GM21737 (cell line): ENCODE measurements at regions not wholly inside any gene's neighbourhood (a gene's known extent, or its start where the extent isn't known, plus 50 kb on each side); places are given as distances from the start of the nearest gene placed in this dataset.

Source experiments
- ATAC-seq: cut with Tn5 transposase; IDR thresholded peaks from one replicate; pipeline ENCODE4 v1.9.1; 2021; ENCODE audit warnings: mild to moderate bottlenecking, moderate library complexity; ENCODE audit not compliant: unreplicated experiment

- no peak for ATAC-seq
These were observed 389.6 kb upstream of the CELF4 start for GRCh38 chr18:37955201-37955600.

DNA sequence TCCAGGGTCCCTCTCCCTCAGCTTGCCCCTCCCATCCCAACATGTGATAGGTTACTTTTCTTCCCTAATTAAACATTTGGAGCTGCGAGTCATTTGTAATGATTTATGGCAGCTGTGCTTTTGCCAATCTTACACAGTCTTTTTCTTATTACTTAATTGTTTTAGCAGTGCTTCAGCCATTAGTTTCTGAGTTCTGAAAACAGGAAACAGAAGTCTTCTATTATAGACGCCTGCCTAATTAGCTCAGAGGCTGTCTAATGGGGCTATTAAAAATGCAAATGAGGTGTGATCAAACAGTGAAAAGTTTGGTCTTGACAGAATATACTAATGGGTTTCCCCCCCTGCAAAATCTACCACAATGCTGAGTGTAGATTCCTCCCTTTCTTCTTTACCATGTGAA is 388.3 kb upstream of the CELF4 start:
- ATAC-seq: no peak

DNA sequence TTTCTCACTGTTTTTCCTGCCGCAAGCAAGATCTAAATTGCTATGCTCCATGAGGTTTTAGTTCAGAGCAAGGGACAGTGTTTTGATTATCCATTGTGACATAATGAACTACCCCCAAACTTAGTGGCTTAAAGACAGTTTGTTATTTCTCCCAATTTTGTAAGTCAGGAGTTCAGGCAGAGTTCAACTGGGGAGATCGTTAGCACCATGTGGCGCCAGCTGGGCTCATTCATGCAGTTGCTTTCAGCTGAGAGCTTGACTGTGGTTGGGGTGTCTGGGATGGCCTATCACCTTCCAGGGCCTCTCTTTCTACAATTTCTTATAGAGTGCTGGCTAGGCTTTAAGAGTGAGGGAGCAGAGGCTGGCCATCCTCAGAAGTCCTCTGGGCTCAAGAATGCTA is 382.9 kb upstream of the CELF4 start:
- ATAC-seq: no peak

GRCh38 chr18:37946324-37946723 is 380.7 kb upstream of the CELF4 start:
- no peak for ATAC-seq

- no peak for ATAC-seq
These were observed 379.2 kb upstream of the CELF4 start for GRCh38 chr18:37944700-37945270.

- ATAC-seq: no peak
These were observed 371.7 kb upstream of the CELF4 start for GRCh38 chr18:37937287-37937686.

DNA sequence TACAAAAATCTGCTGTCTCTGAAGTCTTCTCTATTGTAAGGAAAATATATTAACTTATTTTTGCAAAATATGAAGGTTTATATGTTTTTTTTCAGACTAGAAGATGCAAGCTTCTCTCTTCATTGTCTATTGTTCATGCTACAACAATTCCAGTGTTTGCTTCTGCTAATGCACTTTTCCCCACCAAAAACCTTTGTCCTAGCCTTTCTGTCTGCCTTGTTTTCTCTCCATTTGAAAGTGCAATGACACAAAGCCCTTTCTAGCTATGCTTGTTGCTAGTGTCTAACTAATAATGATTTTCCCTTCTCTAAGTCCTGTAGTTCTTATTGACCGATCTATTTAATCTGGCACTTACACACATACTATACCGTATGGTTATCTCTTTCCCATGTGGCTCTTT is 369.5 kb upstream of the CELF4 start:
- ATAC-seq: no peak

GRCh38 chr18:37930640-37931039 is 365.0 kb upstream of the CELF4 start:
- no peak for ATAC-seq

DNA sequence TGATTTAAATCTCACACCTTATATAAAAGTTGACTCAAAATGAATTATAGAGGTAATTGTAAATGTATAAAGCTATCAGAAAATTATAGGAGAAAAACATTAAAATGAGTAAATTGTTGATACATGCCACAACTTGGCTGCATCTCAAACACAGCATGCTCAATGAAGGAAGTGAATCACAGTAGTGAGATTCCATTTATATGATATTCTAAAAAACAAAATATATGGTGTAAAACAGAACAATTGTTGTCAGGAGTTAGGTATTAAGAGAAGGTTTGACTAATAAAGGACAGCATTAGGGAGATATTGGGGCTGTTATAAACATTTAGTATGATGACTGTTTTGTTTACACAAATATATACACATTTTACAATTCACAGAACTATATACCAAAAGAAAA is 356.6 kb upstream of the CELF4 start:
- no peak for ATAC-seq

GRCh38 chr18:37920865-37921264 is 355.3 kb upstream of the CELF4 start:
- ATAC-seq: no peak

GRCh38 chr18:37913051-37913450 is 347.5 kb upstream of the CELF4 start:
- ATAC-seq: no peak

- ATAC-seq: no peak
These were observed 336.7 kb upstream of the CELF4 start for GRCh38 chr18:37902344-37902743.

DNA sequence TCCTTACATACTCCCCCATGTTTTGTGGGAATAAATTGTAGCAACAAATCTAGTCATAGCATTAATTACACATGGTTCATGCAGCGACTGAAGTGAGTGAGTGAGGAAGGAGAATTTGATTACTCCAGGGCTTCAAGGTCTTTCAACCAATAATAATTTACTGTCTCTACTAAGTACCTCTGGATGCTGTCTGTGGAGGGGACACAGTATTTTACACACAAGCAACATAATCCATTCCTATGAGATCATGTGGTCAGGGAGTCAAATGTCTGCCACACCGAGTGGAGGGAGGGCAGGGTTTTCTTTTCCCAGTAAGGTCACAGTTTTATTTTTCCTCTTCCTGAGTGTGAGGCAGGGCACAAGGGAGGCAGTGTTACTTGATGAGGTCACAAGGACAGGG is 334.7 kb upstream of the CELF4 start:
- ATAC-seq: no peak

DNA sequence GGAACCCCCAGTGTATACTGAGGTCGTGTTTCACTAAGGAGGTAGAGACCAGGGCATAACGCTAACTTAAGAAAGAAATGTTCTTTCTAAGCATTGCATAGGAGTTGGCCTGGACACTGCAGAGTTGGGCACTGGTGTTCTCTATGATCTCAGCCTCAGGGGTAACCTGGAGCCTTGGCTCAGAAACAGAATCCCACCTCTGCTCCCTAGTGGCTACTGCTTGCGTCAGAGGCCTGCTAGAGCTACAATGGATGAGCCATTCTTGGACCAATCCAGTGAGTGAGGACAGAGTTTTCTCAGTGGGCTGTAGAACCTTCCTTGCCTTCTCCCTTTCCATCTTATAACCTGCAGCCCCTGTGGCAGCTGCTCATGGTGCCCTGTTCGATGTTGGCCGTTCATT is 324.4 kb upstream of the CELF4 start:
- ATAC-seq: no peak

GRCh38 chr18:37874721-37875120 is 309.1 kb upstream of the CELF4 start:
- no peak for ATAC-seq

- ATAC-seq: no peak
These were observed 307.8 kb upstream of the CELF4 start for GRCh38 chr18:37873416-37873815.

DNA sequence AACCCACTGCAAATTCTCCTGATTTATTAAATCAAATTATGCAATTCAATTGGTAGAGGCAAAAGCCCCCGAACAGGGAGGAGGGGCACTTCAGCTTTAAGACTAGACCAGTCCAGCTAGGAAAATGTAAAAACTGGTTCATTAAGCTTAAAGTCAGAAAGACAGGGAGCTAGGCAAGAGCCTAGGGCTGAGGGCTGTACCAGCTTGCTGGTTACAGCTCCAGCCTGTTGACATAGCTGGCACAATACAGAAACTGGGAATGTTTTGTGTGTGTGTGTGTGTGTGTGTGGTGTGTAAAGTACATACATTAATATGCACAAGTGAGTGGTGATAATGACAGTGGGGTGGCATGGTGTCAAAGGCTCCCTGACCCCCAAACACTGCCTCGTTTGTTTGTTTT is 307.0 kb upstream of the CELF4 start:
- ATAC-seq: no peak

- no peak for ATAC-seq
These were observed 306.0 kb upstream of the CELF4 start for GRCh38 chr18:37871561-37871960.

DNA sequence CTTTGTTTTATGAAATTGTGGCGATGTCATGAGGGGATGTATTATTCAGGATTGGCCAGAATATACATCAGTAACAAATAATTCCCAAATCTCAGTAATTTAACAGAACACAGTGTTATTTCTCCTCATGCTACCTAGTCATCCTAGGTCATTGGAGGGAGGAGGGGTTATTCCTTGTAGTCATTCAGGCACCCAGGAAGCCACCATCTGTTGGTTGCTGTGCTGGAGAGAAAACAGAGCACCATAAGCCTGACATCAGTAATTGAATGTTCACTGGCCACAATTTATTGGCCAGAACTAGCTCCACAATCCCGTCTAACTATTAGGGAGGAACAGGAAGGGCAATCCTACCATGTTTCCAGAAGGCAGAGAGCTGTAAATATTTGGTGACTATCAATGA is 303.5 kb upstream of the CELF4 start:
- no peak for ATAC-seq

GRCh38 chr18:37864122-37864521 is 298.5 kb upstream of the CELF4 start:
- no peak for ATAC-seq

- no peak for ATAC-seq
These were observed 296.4 kb upstream of the CELF4 start for GRCh38 chr18:37861981-37862380.

DNA sequence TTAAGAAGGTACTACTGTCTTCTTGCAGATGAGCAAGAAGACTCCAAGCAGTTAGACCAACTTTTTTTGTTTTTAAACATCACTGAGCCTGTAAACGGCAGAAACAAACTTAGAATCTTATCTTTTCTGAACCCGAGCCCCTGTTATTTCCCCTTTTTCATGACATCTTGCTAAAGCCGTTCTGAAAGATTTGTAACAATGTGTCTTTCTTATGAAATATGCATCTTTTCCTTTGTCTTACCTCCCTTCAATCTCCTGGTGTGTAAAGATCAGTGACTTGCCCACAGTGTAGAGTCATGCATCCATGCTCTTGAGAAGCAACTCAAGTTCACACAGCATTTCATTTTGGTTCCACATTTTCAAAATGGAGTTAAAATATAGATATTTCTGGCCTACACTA is 288.8 kb upstream of the CELF4 start:
- no peak for ATAC-seq

- ATAC-seq: no peak
These were observed 288.1 kb upstream of the CELF4 start for GRCh38 chr18:37853706-37854105.

GRCh38 chr18:37852464-37852863 is 286.9 kb upstream of the CELF4 start:
- no peak for ATAC-seq
